ENCODE measurements at regions not wholly inside any gene's neighbourhood (a gene's known extent, or its start where the extent isn't known, plus 50 kb on each side); places are given as distances from the start of the nearest gene placed in this dataset.
A peak's percentile ranks its signal among the peaks of the same experiment; 100 is the strongest.

- TF ChIP-seq CTCF (IDR thresholded peaks at IDR 0.05) = peak; percentile 44; the same call in 1 of the 2 replicates
- TF ChIP-seq EP300 (IDR thresholded peaks at IDR 0.05; ENCODE audit: borderline replicate concordance in 1 of 2, low read depth in 1 of 2, low read length in 1 of 2) = no peak
- TF ChIP-seq GATA2 (CRISPR knock-in tag; IDR thresholded peaks at IDR 0.05) = no peak
- no peak for TF ChIP-seq YY1 (IDR thresholded peaks at IDR 0.05; ENCODE audit: low read depth)
- TF ChIP-seq SIN3A (IDR thresholded peaks at IDR 0.05; ENCODE audit: borderline replicate concordance, low read depth, low read length) = no peak
- no peak for TF ChIP-seq ZBTB33 (IDR thresholded peaks at IDR 0.05; ENCODE audit: borderline replicate concordance, low read depth)
- TF ChIP-seq MAX (IDR thresholded peaks at IDR 0.05; ENCODE audit: low read depth) = no peak
Observed at GRCh38 chr13:72651144-72651543, 76.3 kb downstream of the MZT1 start.

Data from SK-N-SH (cell line).